ENCODE measurements at regions not wholly inside any gene's neighbourhood (a gene's known extent, or its start where the extent isn't known, plus 50 kb on each side); places are given as distances from the start of the nearest gene placed in this dataset.
"Not testable (repeated sequence)": the region's sequence is repeated elsewhere in the genome, so short reads cannot be mapped to it uniquely, and the experiment has no call there.

GRCh38 chr4:116665716-116666115 lies 419.7 kb downstream of the TRAM1L1 start:
- DNase-seq (ENCODE audit: low read depth), result no peak

- DNase-seq (ENCODE audit: low read depth), result no peak
Observed at GRCh38 chr4:116664198-116664597, 421.2 kb downstream of the TRAM1L1 start.

- no peak for DNase-seq (ENCODE audit: low read depth)
Observed at GRCh38 chr4:116639070-116639577, 446.3 kb downstream of the TRAM1L1 start.

- no peak for DNase-seq (ENCODE audit: low read depth)
Observed at GRCh38 chr4:116638592-116638991, 446.8 kb downstream of the TRAM1L1 start.

- no peak for DNase-seq (ENCODE audit: low read depth)
Observed at GRCh38 chr4:116636917-116637316, 448.5 kb downstream of the TRAM1L1 start.

- DNase-seq (ENCODE audit: low read depth), result no peak
Observed at GRCh38 chr4:116632269-116632668, 453.1 kb downstream of the TRAM1L1 start.

GRCh38 chr4:116628598-116628997 lies 456.8 kb downstream of the TRAM1L1 start:
- DNase-seq (ENCODE audit: low read depth), result no peak

GRCh38 chr4:116627545-116627944 lies 457.8 kb downstream of the TRAM1L1 start:
- DNase-seq (ENCODE audit: low read depth), result no peak

GRCh38 chr4:116619508-116619907 lies 465.9 kb downstream of the TRAM1L1 start:
- not testable (repeated sequence) for DNase-seq (ENCODE audit: low read depth)

- no peak for DNase-seq (ENCODE audit: low read depth)
Observed at GRCh38 chr4:116618638-116619037, 466.7 kb downstream of the TRAM1L1 start.

- DNase-seq (ENCODE audit: low read depth), result no peak
Observed at GRCh38 chr4:116603096-116603495, 482.3 kb downstream of the TRAM1L1 start.

GRCh38 chr4:116599859-116600258 lies 485.5 kb downstream of the TRAM1L1 start:
- DNase-seq (ENCODE audit: low read depth), result no peak

- DNase-seq (ENCODE audit: low read depth), result no peak
Observed at GRCh38 chr4:116598980-116599789, 486.2 kb downstream of the TRAM1L1 start.

GRCh38 chr4:116598155-116598979 lies 487.0 kb downstream of the TRAM1L1 start:
- DNase-seq (ENCODE audit: low read depth), result no peak

GRCh38 chr4:116590648-116591047 lies 494.7 kb downstream of the TRAM1L1 start:
- no peak for DNase-seq (ENCODE audit: low read depth)

- no peak for DNase-seq (ENCODE audit: low read depth)
Observed at GRCh38 chr4:116588783-116589182, 496.6 kb downstream of the TRAM1L1 start.

GRCh38 chr4:116585246-116585645 lies 500.1 kb downstream of the TRAM1L1 start:
- peak; percentile 22 for DNase-seq (ENCODE audit: low read depth)

GRCh38 chr4:116577321-116577720 lies 508.1 kb downstream of the TRAM1L1 start:
- DNase-seq (ENCODE audit: low read depth), result no peak

GRCh38 chr4:116573540-116573939 lies 511.8 kb downstream of the TRAM1L1 start:
- no peak for DNase-seq (ENCODE audit: low read depth)

- no peak for DNase-seq (ENCODE audit: low read depth)
Observed at GRCh38 chr4:116561768-116562167, 523.6 kb downstream of the TRAM1L1 start.

GRCh38 chr4:116551806-116552205 lies 533.6 kb downstream of the TRAM1L1 start:
- no peak for DNase-seq (ENCODE audit: low read depth)

- DNase-seq (ENCODE audit: low read depth), result no peak
Observed at GRCh38 chr4:116547632-116548031, 537.7 kb downstream of the TRAM1L1 start.

GRCh38 chr4:116546759-116547158 lies 538.6 kb downstream of the TRAM1L1 start:
- no peak for DNase-seq (ENCODE audit: low read depth)
